GM12878 (cell line): ENCODE measurements at regions not wholly inside any gene's neighbourhood (a gene's known extent, or its start where the extent isn't known, plus 50 kb on each side); places are given as distances from the start of the nearest gene placed in this dataset. TPM values are rescaled to one million over a fixed set of nuclear protein-coding genes. Genes with fewer than 3 reads are reported as not detected.

Experiments used
- small RNA-seq: library from RNA; depleted of rRNA; stranded (forward); fragments of <200 nt; gene quantifications from one replicate; pipeline ENCODE3, GENCODE V24; 2014

Small RNAs in the stretch of these regions (small RNA-seq; reads per million reads assigned to genes)
- gene BX322534.1 = not detected
